Astrocyte (in vitro differentiated cells and primary cell): ENCODE measurements at regions not wholly inside any gene's neighbourhood (a gene's known extent, or its start where the extent isn't known, plus 50 kb on each side); places are given as distances from the start of the nearest gene placed in this dataset.
A peak's percentile ranks its signal among the peaks of the same experiment; 100 is the strongest.
"Not testable (repeated sequence)": the region's sequence is repeated elsewhere in the genome, so short reads cannot be mapped to it uniquely, and the experiment has no call there.

Experiments used
- DNase-seq: peaks from one replicate; pipeline ENCODE4 v3.0.0-alpha.2; 2010; ENCODE audit warnings: low read depth
- FAIRE-seq: peaks from 2 replicates; lab custom pipeline; 2011; peaks lifted over from hg19 to GRCh38; lab: Jason Lieb, UNC
- H2AFZ ChIP-seq: 2 replicates; pipeline ENCODE4 v1.6.0; 2012; ENCODE audit warnings: low read depth, low read length, inconsistent platforms
- H3K27ac ChIP-seq: 2 replicates; pipeline ENCODE4 v1.5.1; 2011; ENCODE audit warnings: low read depth, low read length, inconsistent platforms
- H3K27me3 ChIP-seq: 2 replicates; pipeline ENCODE4 v1.6.0; 2011; ENCODE audit warnings: low read length, inconsistent platforms; ENCODE audit not compliant: insufficient read depth
- H3K36me3 ChIP-seq: 2 replicates; pipeline ENCODE4 v1.5.1; 2011; ENCODE audit warnings: low read length, inconsistent platforms; ENCODE audit not compliant: insufficient read depth
- H3K4me1 ChIP-seq: 2 replicates; pipeline ENCODE4 v1.5.1; 2011; ENCODE audit warnings: low read length, inconsistent platforms; ENCODE audit not compliant: insufficient read depth
- H3K4me2 ChIP-seq: 2 replicates; pipeline ENCODE4 v1.6.0; 2012; ENCODE audit warnings: low read length, inconsistent platforms
- H3K4me3 ChIP-seq: 2 replicates; pipeline ENCODE4 v1.5.1; 2011; ENCODE audit warnings: low read depth, mild to moderate bottlenecking, low read length, inconsistent platforms; ENCODE audit not compliant: insufficient read depth
- H3K79me2 ChIP-seq: 2 replicates; pipeline ENCODE4 v1.6.0; 2012; ENCODE audit warnings: mild to moderate bottlenecking, low read length, inconsistent platforms; ENCODE audit not compliant: insufficient read depth
- H3K9ac ChIP-seq: 2 replicates; pipeline ENCODE4 v1.6.0; 2012; ENCODE audit warnings: mild to moderate bottlenecking, low read length, inconsistent platforms
- H3K9me3 ChIP-seq: 2 replicates; pipeline ENCODE4 v1.5.1; 2012; ENCODE audit warnings: low read depth, mild to moderate bottlenecking, low read length, inconsistent platforms; ENCODE audit not compliant: insufficient read depth
- H4K20me1 ChIP-seq: 2 replicates; pipeline ENCODE4 v1.6.0; 2012; ENCODE audit warnings: low read length, inconsistent platforms; ENCODE audit not compliant: insufficient read depth
- H3K27ac Mint-ChIP-seq: one replicate; pipeline ENCODE4 v1.8.0; 2021; ENCODE audit warnings: mild to moderate bottlenecking, mixed read lengths; ENCODE audit not compliant: unreplicated experiment
- H3K27me3 Mint-ChIP-seq: one replicate; pipeline ENCODE4 v1.8.0; 2021; ENCODE audit warnings: low read depth, mixed read lengths; ENCODE audit not compliant: unreplicated experiment
- H3K36me3 Mint-ChIP-seq: one replicate; pipeline ENCODE4 v1.8.0; 2021; ENCODE audit warnings: low read depth, mixed read lengths; ENCODE audit not compliant: unreplicated experiment
- H3K4me1 Mint-ChIP-seq: one replicate; pipeline ENCODE4 v1.8.0; 2021; ENCODE audit warnings: low read depth, mixed read lengths; ENCODE audit not compliant: unreplicated experiment
- H3K4me3 Mint-ChIP-seq: one replicate; pipeline ENCODE4 v1.8.0; 2021; ENCODE audit warnings: mild to moderate bottlenecking, moderate library complexity, mixed read lengths; ENCODE audit not compliant: unreplicated experiment
- H3K9me3 Mint-ChIP-seq: one replicate; pipeline ENCODE4 v1.8.0; 2021; ENCODE audit warnings: mild to moderate bottlenecking, mixed read lengths; ENCODE audit not compliant: unreplicated experiment
- EZH2 ChIP-seq: IDR thresholded peaks from 2 replicates; pipeline ENCODE4 v1.6.1; 2012; ENCODE audit warnings: mild to moderate bottlenecking, low read length, inconsistent platforms; ENCODE audit not compliant: insufficient read depth
- TF ChIP-seq, protein P1 (sequence below): IDR thresholded peaks from 2 replicates; pipeline ENCODE4 v1.5.1; 2011; ENCODE audit warnings: low read depth, mild to moderate bottlenecking, inconsistent platforms, low read length, moderate library complexity; ENCODE audit not compliant: insufficient read depth

DNA sequence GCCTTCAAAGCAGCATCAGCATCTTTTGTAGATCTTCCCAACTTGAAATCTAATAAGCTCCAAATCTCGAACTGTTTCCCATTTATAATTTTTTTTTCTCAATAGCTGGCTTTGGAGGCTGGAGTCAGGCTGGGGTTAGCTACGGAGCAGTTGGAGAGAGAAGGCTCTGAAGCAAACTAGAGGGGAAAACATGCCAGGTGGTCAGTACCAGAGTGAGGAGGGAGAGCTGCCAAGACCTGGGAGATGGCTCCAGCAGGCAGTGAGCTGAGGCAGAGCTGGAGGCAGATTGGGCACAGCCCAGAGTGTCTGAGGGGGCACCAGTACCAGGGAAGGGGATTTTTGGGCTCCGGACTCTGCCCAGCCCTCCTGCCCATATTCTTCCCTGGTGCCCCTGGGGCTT, 311.2 kb downstream of the RPLP1 start:
- peaks cover 20% of the 10 kb centered on the region for H3K4me1 Mint-ChIP-seq
- Histone ChIP-seq H3K9ac (no peak overlapping the region), H3K4me1 (peaks cover 21% of the 10 kb centered on the region), H4K20me1 (no peaks in the 10 kb centered on the region), H3K4me2 (no peak overlapping the region), H3K9me3 (peaks cover 2% of the 10 kb centered on the region), H3K36me3 (no peaks in the 10 kb centered on the region), H3K4me3 (no peak overlapping the region), H2AFZ (no peak overlapping the region), H3K27me3 (no peaks in the 10 kb centered on the region), H3K79me2 (no peaks in the 10 kb centered on the region), H3K27ac (no peak overlapping the region)
- H3K27ac Mint-ChIP-seq, result no peak overlapping the region
- TF ChIP-seq, protein P1, sequence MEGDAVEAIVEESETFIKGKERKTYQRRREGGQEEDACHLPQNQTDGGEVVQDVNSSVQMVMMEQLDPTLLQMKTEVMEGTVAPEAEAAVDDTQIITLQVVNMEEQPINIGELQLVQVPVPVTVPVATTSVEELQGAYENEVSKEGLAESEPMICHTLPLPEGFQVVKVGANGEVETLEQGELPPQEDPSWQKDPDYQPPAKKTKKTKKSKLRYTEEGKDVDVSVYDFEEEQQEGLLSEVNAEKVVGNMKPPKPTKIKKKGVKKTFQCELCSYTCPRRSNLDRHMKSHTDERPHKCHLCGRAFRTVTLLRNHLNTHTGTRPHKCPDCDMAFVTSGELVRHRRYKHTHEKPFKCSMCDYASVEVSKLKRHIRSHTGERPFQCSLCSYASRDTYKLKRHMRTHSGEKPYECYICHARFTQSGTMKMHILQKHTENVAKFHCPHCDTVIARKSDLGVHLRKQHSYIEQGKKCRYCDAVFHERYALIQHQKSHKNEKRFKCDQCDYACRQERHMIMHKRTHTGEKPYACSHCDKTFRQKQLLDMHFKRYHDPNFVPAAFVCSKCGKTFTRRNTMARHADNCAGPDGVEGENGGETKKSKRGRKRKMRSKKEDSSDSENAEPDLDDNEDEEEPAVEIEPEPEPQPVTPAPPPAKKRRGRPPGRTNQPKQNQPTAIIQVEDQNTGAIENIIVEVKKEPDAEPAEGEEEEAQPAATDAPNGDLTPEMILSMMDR, result no peak
- no peak for TF ChIP-seq EZH2
- DNase-seq, result no peak
- no peak for FAIRE-seq
- H3K9me3 Mint-ChIP-seq, result peaks cover 3% of the 10 kb centered on the region
- no peaks in the 10 kb centered on the region for H3K36me3 Mint-ChIP-seq
- peaks cover 10% of the 10 kb centered on the region for H3K27me3 Mint-ChIP-seq
- H3K4me3 Mint-ChIP-seq, result no peak overlapping the region

DNA sequence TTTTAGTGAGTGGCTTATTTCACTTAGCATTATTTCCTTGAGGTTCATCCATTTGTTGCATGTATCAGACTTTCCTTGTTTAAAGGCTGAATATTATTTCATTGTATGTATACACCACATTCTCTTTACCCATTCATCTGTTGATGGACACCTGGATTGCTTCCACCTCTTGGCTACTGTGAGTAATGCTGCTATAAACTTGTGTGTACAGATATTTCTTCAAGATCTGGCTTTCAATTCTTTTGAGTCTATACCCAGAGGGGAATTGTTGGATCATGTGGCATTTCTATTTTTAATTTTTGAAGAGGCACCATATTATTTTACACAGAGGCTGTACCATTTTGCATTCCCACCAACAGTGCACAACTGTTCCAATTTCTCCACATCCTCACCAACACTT, 313.5 kb downstream of the RPLP1 start:
- H3K9me3 ChIP-seq, result peaks cover 2% of the 10 kb centered on the region
- DNase-seq (no peak), FAIRE-seq (no peak)
- peaks cover 15% of the 10 kb centered on the region for H3K27me3 Mint-ChIP-seq
- no peak overlapping the region for H3K27ac Mint-ChIP-seq
- H3K4me3 ChIP-seq, result no peak overlapping the region
- no peak overlapping the region for H3K4me3 Mint-ChIP-seq
- H3K4me1 ChIP-seq, result peaks cover 5% of the 10 kb centered on the region
- H4K20me1 ChIP-seq, result no peaks in the 10 kb centered on the region
- TF ChIP-seq, protein P1, result no peak
- no peak for TF ChIP-seq EZH2
- no peak overlapping the region for H3K4me2 ChIP-seq
- no peaks in the 10 kb centered on the region for H3K79me2 ChIP-seq
- no peak overlapping the region for H3K27ac ChIP-seq
- no peak overlapping the region for H3K9ac ChIP-seq
- H3K9me3 Mint-ChIP-seq, result peaks cover 9% of the 10 kb centered on the region
- H3K27me3 ChIP-seq, result no peaks in the 10 kb centered on the region
- peaks cover 3% of the 10 kb centered on the region for H3K4me1 Mint-ChIP-seq
- H2AFZ ChIP-seq, result no peak overlapping the region
- no peaks in the 10 kb centered on the region for H3K36me3 ChIP-seq
- no peaks in the 10 kb centered on the region for H3K36me3 Mint-ChIP-seq

DNA sequence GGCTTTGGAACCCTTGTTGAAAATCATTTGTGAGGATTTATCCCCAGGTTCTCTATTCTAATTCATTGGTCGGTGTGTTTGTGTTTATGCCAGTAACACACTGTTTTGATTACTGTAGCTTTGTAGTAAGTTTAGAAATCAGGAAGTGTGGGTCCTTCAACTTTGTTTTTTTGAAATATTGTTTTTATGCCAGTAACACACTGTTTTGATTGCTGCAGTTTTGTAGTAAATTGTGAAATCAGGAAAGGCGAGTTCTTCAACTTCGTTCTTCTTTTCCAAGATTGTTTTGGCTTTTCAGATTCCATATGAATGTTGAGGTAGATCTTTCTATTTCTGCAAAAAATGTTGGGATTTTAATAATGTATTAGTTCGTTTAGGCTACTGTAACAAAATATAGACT, 314.6 kb downstream of the RPLP1 start:
- Histone ChIP-seq H2AFZ (no peak overlapping the region), H3K27me3 (no peaks in the 10 kb centered on the region), H3K9me3 (peaks cover 2% of the 10 kb centered on the region), H3K79me2 (no peaks in the 10 kb centered on the region), H3K4me1 (no peaks in the 10 kb centered on the region), H3K4me3 (no peak overlapping the region), H3K4me2 (no peak overlapping the region), H3K9ac (no peak overlapping the region), H3K27ac (no peak overlapping the region), H4K20me1 (no peaks in the 10 kb centered on the region), H3K36me3 (no peaks in the 10 kb centered on the region)
- peaks cover 23% of the 10 kb centered on the region for H3K27me3 Mint-ChIP-seq
- FAIRE-seq (peak; percentile 34), DNase-seq (no peak)
- TF ChIP-seq EZH2, result no peak
- TF ChIP-seq, protein P1, result no peak
- no peaks in the 10 kb centered on the region for H3K36me3 Mint-ChIP-seq
- no peak overlapping the region for H3K4me3 Mint-ChIP-seq
- H3K4me1 Mint-ChIP-seq, result no peaks in the 10 kb centered on the region
- H3K27ac Mint-ChIP-seq, result no peak overlapping the region
- peaks cover 15% of the 10 kb centered on the region for H3K9me3 Mint-ChIP-seq

DNA sequence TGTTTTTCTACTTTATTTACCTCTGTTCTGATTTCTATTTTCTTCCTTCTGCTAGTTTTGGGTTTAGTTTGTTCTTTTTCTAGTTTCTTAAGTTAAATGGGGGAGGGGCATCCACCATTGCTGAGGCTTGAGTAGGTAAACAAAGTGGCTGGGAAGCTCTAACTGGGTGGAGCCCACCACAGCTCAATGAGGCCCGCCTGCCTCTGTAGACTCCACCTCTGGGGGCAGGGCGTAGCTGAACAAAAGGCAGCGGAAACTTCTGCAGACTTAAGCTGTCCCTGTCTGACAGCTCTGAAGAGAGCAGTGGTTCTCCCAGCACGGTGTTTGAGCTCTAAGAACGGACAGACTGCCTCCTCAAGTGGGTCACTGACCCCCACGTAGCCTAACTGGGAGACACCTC, 316.7 kb downstream of the RPLP1 start:
- H3K27me3 ChIP-seq, H3K4me3 ChIP-seq, H3K4me1 Mint-ChIP-seq, H4K20me1 ChIP-seq, H3K79me2 ChIP-seq, H3K27ac ChIP-seq, H3K27ac Mint-ChIP-seq, H3K36me3 ChIP-seq, H3K36me3 Mint-ChIP-seq, H3K4me1 ChIP-seq, DNase-seq, FAIRE-seq, H3K4me3 Mint-ChIP-seq, H3K9me3 ChIP-seq, H3K4me2 ChIP-seq, H2AFZ ChIP-seq, H3K9ac ChIP-seq: not testable (repeated sequence)
- peaks cover 23% of the 10 kb centered on the region for H3K27me3 Mint-ChIP-seq
- H3K9me3 Mint-ChIP-seq, result peaks cover 19% of the 10 kb centered on the region
